A673 (cell line): ENCODE measurements at regions not wholly inside any gene's neighbourhood (a gene's known extent, or its start where the extent isn't known, plus 50 kb on each side); places are given as distances from the start of the nearest gene placed in this dataset.

ENCODE experiments used
- EZH2 ChIP-seq: fragments of 200-600 bp; sonication (generic); IDR thresholded peaks from 2 replicates; pipeline ENCODE4 v1.6.1; 2017; ENCODE audit warnings: borderline replicate concordance, low read depth, mild to moderate bottlenecking, mixed read lengths, antibody characterized with exemption, low read length; ENCODE audit not compliant: poor library complexity, severe bottlenecking
- TF ChIP-seq, protein P1 (sequence below): fragments of 300-800, 200-600 bp; sonication (generic); conservative IDR thresholded peaks from 2 replicates; pipeline ENCODE4 v1.5.1; 2017; ENCODE audit warnings: low read depth, mild to moderate bottlenecking, antibody characterized with exemption, low read length, moderate library complexity, mixed read lengths

- TF ChIP-seq, protein P1, sequence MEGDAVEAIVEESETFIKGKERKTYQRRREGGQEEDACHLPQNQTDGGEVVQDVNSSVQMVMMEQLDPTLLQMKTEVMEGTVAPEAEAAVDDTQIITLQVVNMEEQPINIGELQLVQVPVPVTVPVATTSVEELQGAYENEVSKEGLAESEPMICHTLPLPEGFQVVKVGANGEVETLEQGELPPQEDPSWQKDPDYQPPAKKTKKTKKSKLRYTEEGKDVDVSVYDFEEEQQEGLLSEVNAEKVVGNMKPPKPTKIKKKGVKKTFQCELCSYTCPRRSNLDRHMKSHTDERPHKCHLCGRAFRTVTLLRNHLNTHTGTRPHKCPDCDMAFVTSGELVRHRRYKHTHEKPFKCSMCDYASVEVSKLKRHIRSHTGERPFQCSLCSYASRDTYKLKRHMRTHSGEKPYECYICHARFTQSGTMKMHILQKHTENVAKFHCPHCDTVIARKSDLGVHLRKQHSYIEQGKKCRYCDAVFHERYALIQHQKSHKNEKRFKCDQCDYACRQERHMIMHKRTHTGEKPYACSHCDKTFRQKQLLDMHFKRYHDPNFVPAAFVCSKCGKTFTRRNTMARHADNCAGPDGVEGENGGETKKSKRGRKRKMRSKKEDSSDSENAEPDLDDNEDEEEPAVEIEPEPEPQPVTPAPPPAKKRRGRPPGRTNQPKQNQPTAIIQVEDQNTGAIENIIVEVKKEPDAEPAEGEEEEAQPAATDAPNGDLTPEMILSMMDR: no peak
- no peak for TF ChIP-seq EZH2
Observed at GRCh38 chr2:58407487-58407886, 166.4 kb upstream of the FANCL start.
